GM06990 (cell line): ENCODE measurements at regions not wholly inside any gene's neighbourhood (a gene's known extent, or its start where the extent isn't known, plus 50 kb on each side); places are given as distances from the start of the nearest gene placed in this dataset.
A peak's percentile ranks its signal among the peaks of the same experiment; 100 is the strongest.

Experiments used
- DNase-seq: peaks from one replicate; pipeline ENCODE4 v3.0.0-alpha.2; 2011; ENCODE audit not compliant: insufficient read length; ENCODE audit errors: extremely low read depth
- H3K27me3 ChIP-seq: replicated peaks from 2 replicates; pipeline ENCODE4 v1.6.0; 2011; ENCODE audit warnings: low read length; ENCODE audit not compliant: control insufficient read depth, insufficient read depth
- H3K36me3 ChIP-seq: 2 replicates; pipeline ENCODE4 v1.5.1; 2011; ENCODE audit warnings: low read length; ENCODE audit not compliant: control insufficient read depth, insufficient read depth
- H3K4me3 ChIP-seq: replicated peaks from 2 replicates; pipeline ENCODE4 v1.5.1; 2011; ENCODE audit warnings: low read depth, mild to moderate bottlenecking, control low read depth, low read length
- TF ChIP-seq, protein P1 (sequence below): IDR thresholded peaks from 2 replicates; pipeline ENCODE4 v1.5.1; 2011; ENCODE audit warnings: low read length, control low read depth, mild to moderate bottlenecking, inconsistent platforms; ENCODE audit not compliant: insufficient read depth, poor library complexity, severe bottlenecking

DNA sequence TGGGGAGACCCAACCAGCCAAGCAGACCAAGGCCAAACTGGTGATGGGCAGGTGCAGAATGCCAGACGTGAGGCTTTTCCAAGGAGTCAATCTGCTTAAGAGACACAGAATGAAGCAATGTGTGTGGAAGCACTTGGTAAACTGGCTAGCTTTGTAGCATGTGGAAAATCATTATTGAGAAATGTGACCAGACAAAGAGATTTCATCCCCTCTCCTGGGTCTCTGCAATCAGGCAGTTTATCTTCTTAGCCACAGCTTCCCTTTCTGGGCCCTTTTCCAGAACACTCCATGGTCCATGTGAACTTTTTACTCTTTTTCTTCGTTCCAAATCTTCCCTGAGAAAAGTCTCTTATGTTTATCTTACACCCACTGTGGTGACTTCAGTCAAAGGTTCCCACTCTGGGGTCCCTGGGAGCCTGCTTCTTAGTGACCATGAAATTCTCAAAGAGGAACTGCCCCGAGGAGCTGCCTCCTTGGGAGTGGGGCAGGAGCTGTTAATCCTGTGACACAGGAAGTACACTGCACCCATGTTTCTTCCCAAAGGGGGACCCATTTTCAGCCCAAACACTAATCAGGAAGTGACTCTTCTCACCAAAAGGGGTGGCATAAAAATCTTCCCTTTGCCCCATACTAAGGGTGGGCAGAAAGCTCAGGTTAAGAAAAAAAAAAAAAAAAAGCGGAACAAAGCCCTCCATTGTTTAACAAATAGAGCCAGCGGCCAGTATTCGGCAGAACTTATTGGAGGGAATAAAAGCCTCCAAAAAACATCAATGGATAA, 346.2 kb upstream of the ASIC2 start:
- TF ChIP-seq, protein P1, sequence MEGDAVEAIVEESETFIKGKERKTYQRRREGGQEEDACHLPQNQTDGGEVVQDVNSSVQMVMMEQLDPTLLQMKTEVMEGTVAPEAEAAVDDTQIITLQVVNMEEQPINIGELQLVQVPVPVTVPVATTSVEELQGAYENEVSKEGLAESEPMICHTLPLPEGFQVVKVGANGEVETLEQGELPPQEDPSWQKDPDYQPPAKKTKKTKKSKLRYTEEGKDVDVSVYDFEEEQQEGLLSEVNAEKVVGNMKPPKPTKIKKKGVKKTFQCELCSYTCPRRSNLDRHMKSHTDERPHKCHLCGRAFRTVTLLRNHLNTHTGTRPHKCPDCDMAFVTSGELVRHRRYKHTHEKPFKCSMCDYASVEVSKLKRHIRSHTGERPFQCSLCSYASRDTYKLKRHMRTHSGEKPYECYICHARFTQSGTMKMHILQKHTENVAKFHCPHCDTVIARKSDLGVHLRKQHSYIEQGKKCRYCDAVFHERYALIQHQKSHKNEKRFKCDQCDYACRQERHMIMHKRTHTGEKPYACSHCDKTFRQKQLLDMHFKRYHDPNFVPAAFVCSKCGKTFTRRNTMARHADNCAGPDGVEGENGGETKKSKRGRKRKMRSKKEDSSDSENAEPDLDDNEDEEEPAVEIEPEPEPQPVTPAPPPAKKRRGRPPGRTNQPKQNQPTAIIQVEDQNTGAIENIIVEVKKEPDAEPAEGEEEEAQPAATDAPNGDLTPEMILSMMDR: no peak
- no peaks in the 10 kb centered on the region for H3K27me3 ChIP-seq
- no peak overlapping the region for H3K4me3 ChIP-seq
- no peak for DNase-seq
- H3K36me3 ChIP-seq: no peaks in the 10 kb centered on the region

DNA sequence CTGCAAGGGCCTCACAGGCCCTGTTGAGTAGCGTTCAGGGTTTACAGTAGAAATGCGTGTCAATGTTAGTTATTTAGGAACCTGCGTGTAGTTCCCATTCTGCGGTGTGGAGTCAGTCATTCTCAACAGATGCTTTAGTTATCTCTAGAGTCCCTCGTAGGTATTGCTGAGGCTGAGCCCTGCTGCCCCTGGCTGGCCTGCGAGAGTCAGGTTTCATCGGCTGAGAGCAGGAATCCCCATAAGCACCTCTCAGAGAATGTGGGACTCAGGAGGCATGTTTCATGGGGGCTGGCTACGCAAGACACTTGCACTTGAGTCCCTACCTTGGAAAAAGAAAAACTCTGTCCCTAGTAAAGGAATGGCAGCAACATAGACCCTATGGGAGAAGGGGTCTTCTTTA, 347.5 kb upstream of the ASIC2 start:
- H3K36me3 ChIP-seq: no peaks in the 10 kb centered on the region
- TF ChIP-seq, protein P1: no peak
- DNase-seq: no peak
- no peaks in the 10 kb centered on the region for H3K27me3 ChIP-seq
- no peak overlapping the region for H3K4me3 ChIP-seq

DNA sequence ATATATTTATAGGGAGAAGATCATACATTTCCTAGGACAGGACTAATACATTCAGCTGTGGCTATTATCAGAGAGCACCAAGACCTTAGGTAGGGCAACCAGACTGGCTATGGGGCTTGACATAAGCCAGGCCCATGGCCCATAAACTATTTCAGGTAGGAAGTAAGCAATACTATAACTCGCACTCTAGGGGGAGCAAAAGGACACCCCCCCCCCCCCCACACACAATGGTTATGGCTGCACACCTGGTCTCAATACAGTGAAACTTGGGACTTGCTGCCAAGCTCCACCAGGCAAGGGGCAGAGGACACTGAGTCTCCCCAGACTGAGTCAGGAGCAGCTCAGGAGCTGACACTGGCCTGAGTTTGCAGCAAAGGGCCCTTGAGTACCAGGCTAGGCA, 348.9 kb upstream of the ASIC2 start:
- no peak overlapping the region for H3K4me3 ChIP-seq
- TF ChIP-seq, protein P1: peak; percentile 35
- DNase-seq: no peak
- H3K27me3 ChIP-seq: no peaks in the 10 kb centered on the region
- no peaks in the 10 kb centered on the region for H3K36me3 ChIP-seq

DNA sequence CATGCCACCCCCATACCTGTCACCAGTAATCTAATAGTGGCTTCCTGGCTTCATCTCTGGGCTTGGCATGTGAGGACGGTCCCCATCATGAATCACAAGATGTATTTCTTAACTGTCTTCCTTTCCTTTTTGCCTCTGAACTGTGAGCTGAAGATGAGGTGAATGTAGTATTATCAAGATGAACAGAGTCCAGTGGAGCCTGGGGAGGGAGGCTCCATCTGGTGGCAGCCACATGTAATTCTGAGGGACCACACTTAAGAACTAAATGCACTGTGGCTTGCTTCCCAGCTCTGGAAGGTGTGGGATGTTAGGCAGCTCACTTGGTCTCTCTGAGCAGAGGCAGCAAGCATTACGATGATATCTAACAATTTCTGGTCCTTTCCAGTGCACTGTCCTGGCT, 354.9 kb upstream of the ASIC2 start:
- TF ChIP-seq, protein P1: peak; percentile 73
- H3K27me3 ChIP-seq: no peaks in the 10 kb centered on the region
- no peak for DNase-seq
- H3K4me3 ChIP-seq: no peak overlapping the region
- no peaks in the 10 kb centered on the region for H3K36me3 ChIP-seq

DNA sequence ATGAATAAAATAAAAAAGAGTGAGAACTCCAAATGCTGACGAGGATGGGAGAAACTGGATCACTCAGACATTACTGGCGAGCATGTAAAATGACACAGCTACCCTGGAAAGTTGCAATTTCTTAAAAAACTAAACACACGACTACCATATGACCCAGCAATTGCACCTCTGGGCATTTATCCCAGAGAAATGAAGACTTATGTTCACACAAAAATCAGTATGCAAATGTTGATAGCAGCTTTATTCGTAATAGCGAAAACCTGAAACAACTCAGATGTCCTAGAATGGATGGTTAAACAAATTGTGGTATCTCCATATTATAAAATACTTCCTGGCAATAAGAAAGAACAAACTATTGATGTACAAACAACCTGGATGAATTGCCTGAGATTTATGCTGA, 357.2 kb upstream of the ASIC2 start:
- DNase-seq: no peak
- Histone ChIP-seq H3K36me3 (no peaks in the 10 kb centered on the region), H3K4me3 (no peak overlapping the region), H3K27me3 (no peaks in the 10 kb centered on the region)
- TF ChIP-seq, protein P1: no peak
